ENCODE measurements at regions not wholly inside any gene's neighbourhood (a gene's known extent, or its start where the extent isn't known, plus 50 kb on each side); places are given as distances from the start of the nearest gene placed in this dataset.

DNA sequence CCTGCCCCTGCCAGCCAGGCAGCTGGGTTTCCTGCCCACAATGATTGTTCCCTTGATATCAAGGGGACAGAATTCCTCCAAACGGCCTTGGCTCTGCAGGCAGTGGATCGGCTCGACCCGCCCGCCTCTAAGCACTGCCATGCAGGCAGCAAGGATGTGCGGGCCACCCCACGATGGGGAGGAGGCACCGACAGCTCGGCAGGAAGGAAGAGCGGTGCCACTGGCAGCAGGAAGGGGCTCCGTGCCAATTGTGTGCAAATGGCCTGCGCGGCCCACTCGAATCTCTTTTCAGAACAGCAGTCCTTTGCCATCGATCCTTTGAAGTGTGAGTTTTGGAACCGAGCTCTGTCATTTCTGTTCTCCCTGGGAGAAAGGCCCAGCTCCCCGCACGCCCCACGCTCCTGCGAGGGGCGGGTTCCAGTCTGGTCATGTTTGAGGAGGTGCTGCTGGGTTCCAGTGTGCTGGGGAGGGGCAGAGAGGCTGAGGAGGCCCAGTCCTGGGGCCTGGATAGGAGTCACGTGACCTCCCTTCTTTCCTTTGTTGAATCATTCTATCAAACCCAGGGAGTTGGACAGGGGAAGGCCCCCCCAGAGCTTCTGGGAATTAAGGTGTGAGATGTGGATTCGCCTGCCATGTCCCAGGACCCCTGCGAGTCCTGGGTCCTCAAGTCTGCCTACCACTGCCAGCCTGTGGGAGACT, 406.0 kb downstream of the CTTN start:
- H3K4me3 ChIP-seq (ENCODE audit: low read length): no peak overlapping the region
- TF ChIP-seq, protein P1, sequence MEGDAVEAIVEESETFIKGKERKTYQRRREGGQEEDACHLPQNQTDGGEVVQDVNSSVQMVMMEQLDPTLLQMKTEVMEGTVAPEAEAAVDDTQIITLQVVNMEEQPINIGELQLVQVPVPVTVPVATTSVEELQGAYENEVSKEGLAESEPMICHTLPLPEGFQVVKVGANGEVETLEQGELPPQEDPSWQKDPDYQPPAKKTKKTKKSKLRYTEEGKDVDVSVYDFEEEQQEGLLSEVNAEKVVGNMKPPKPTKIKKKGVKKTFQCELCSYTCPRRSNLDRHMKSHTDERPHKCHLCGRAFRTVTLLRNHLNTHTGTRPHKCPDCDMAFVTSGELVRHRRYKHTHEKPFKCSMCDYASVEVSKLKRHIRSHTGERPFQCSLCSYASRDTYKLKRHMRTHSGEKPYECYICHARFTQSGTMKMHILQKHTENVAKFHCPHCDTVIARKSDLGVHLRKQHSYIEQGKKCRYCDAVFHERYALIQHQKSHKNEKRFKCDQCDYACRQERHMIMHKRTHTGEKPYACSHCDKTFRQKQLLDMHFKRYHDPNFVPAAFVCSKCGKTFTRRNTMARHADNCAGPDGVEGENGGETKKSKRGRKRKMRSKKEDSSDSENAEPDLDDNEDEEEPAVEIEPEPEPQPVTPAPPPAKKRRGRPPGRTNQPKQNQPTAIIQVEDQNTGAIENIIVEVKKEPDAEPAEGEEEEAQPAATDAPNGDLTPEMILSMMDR (IDR thresholded peaks at IDR 0.05; ENCODE audit: insufficient read depth, low read depth, low read length, missing control alignments): no peak
- DNase-seq (ENCODE audit: low read depth): no peak

DNA sequence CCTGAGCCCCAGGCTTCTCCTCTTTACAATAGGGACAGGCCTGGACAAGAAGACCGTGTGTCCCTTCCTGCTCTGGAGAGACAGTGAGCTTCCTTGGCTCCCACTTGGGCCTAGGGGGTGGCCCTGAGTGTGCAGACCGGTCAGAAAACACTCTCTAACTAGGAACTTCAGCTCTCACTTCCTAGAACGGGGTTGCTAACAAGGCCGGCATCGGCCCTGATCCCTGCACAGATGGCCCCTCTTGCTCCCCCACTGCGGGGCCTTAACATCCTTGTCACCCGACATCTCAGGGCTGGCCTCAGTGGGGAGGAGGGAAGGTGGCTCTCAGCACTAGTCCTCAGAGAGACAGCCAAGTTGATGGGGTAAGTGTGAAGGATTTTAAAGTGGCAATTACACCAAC, 406.9 kb downstream of the CTTN start:
- TF ChIP-seq, protein P1 (IDR thresholded peaks at IDR 0.05; ENCODE audit: insufficient read depth, low read depth, low read length, missing control alignments): no peak
- H3K4me3 ChIP-seq (ENCODE audit: low read length): no peak overlapping the region
- no peak for DNase-seq (ENCODE audit: low read depth)

DNA sequence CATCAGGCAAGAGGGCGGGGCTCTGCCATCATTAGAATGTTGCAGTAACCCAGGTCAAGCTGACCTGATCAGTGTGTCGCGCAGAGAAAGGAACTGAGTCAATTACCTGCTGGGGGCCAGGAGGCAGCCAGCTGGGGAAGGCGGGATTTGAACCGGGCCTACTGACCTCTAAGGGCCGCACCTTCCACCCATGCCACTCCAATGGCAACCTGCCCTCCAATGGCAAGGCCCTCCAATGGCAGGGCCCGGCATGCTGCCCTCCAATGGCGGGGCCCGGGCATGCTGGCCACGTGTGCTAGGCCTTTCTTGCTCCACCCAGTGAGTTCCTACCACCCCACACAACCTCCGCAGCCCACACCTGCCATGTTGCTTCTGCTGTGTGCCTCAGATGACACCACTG, 407.6 kb downstream of the CTTN start:
- TF ChIP-seq, protein P1 (IDR thresholded peaks at IDR 0.05; ENCODE audit: insufficient read depth, low read depth, low read length, missing control alignments): no peak
- H3K4me3 ChIP-seq (ENCODE audit: low read length): no peak overlapping the region
- DNase-seq (ENCODE audit: low read depth): no peak

DNA sequence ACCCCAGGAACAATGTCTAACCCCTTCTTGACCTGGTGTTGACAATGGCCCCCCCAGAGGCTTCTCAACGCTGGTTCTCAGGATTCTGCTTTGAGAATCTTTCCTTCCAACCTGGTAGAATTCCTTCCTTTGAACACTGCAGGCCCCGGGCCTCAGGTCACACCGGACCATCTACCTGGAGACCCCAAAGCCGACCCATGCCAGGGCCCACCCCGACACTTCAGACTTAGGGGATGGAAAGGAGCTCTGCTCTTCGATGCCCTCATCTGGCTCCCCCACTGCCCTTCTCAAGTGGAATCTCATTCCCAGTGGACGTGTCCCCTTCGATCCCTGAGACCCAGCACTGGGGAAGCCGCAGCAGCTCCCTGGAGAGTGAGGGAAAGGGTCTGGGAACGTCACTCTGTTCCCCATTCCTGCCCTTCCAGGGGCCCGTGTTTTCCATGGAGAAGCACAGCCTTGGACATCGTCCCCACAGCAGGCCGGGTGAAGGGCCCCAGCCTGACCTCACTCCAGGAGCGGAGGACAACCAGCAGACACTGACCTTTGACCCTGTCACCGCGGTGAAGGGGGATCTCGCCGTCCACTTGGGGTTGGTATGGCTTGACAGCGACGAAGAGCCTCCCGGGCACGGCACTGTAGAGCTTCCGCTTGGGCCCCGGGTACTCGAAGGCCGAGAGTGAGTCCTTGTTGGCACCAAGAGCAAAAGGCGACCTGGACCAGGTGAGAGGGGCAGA, 408.3 kb downstream of the CTTN start:
- TF ChIP-seq, protein P1 (IDR thresholded peaks at IDR 0.05; ENCODE audit: insufficient read depth, low read depth, low read length, missing control alignments): no peak
- H3K4me3 ChIP-seq (ENCODE audit: low read length): no peak overlapping the region

DNA sequence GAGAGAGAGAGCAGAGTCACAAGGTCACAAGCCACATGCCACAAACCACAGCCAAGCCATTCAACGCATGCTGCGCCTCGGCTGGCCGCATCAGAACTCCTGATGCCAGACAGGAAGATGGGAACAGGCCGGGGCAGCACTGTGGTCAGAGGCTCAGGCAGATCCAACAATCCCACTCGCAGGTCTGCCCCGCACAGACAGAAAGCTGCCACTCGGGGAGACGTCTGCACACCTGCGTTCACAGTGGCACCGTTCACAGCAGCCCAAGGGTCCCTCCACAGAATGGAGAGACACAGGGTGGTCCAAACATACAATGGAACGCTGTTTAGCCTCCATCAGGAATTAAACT, 408.8 kb downstream of the CTTN start:
- DNase-seq (ENCODE audit: low read depth): no peak
- TF ChIP-seq, protein P1 (IDR thresholded peaks at IDR 0.05; ENCODE audit: insufficient read depth, low read depth, low read length, missing control alignments): no peak
- H3K4me3 ChIP-seq (ENCODE audit: low read length): no peak overlapping the region

More for the DNA sequence above, 408.3 kb downstream of the CTTN start:
- no peak for DNase-seq (ENCODE audit: low read depth)

DNA sequence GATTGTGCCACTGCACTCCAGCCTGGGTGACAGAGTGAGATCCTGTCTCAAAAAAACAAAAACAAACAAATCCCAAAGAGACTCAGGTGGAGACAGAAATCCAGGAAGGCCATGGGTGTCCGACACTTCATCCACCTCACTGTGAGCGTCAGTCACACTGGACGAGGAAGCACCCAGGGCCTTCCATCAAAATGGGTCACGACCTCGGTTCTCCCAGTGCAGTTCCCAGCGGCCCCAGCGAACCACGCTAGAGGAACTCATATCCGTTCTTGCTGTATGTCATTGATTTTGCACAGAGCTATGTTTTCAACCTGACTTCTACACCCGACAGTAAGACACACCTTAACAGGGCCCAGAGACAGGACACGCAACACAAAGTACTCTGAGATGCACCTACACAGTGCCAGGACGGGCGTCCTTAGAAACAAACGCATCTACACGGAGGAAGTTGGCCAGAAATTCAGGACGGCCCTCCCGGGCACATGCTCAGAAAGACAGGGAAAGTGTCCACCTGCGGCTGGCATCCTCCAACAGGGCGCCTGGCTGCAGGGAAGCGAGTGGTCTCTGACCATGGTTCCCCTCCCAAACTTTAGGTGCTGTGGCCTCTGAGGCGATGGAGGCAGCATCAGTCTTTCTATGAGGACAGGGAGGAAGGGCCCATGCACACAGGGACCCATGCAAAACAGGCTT, 410.5 kb downstream of the CTTN start:
- TF ChIP-seq, protein P1 (IDR thresholded peaks at IDR 0.05; ENCODE audit: insufficient read depth, low read depth, low read length, missing control alignments): no peak
- DNase-seq (ENCODE audit: low read depth): no peak
- no peak overlapping the region for H3K4me3 ChIP-seq (ENCODE audit: low read length)

Measured in epithelial cell of esophagus (primary cell).